A673 (cell line): ENCODE measurements at regions not wholly inside any gene's neighbourhood (a gene's known extent, or its start where the extent isn't known, plus 50 kb on each side); places are given as distances from the start of the nearest gene placed in this dataset.

Experiments
- BruUV-seq: library from RNA; stranded (reverse); fragments of 400-500 nt; replicated peaks from 2 replicates; lab custom pipeline; 2021; lab: Mats Ljungman, UMichigan
- CTCF ChIA-PET: fragments of 300-600 bp; sonication (Branson Sonifier 250); formaldehyde crosslinking; loops from one replicate; lab custom pipeline; 2022; ENCODE audit warnings: antibody characterized with exemption; lab: Charles Lee
- POLR2A ChIA-PET: fragments of 300-600 bp; sonication (Branson Sonifier 250); formaldehyde crosslinking; loops from one replicate; lab custom pipeline; 2022; ENCODE audit warnings: antibody characterized with exemption; ENCODE audit not compliant: low non-redundant PET; lab: Charles Lee
- DNase-seq: peaks from one replicate; pipeline ENCODE4 v3.0.0-alpha.2; 2015; ENCODE audit warnings: low spot score
- H3K27ac ChIP-seq: fragments of 200-600 bp; sonication (generic); 2 replicates; pipeline ENCODE4 v1.5.1; 2016; ENCODE audit warnings: mixed run types, low read depth, mild to moderate bottlenecking, mixed read lengths, antibody characterized with exemption, low read length; ENCODE audit not compliant: poor library complexity, severe bottlenecking
- H3K27me3 ChIP-seq: fragments of 200-600 bp; sonication (generic); replicated peaks from 2 replicates; pipeline ENCODE4 v1.6.1; 2017; ENCODE audit warnings: mixed run types, low read depth, mild to moderate bottlenecking, mixed read lengths, antibody characterized with exemption, low read length; ENCODE audit not compliant: insufficient read depth, poor library complexity
- H3K36me3 ChIP-seq: fragments of 200-600 bp; sonication (generic); 2 replicates; pipeline ENCODE4 v1.6.1; 2016; ENCODE audit warnings: mixed run types, mild to moderate bottlenecking, mixed read lengths, antibody characterized with exemption, low read length; ENCODE audit not compliant: insufficient read depth, poor library complexity, severe bottlenecking
- H3K4me1 ChIP-seq: fragments of 200-600 bp; sonication (generic); 2 replicates; pipeline ENCODE4 v1.6.1; 2017; ENCODE audit warnings: mixed run types, mild to moderate bottlenecking, mixed read lengths, antibody characterized with exemption, low read length; ENCODE audit not compliant: insufficient read depth, poor library complexity, severe bottlenecking
- H3K4me3 ChIP-seq: fragments of 200-600 bp; sonication (generic); 2 replicates; pipeline ENCODE4 v1.5.1; 2016; ENCODE audit warnings: low read depth, mixed run types, mild to moderate bottlenecking, mixed read lengths, low read length; ENCODE audit not compliant: poor library complexity, severe bottlenecking
- H3K9me3 ChIP-seq: fragments of 200-600 bp; sonication (generic); 2 replicates; pipeline ENCODE4 v1.6.1; 2016; ENCODE audit warnings: mixed run types, low read depth, mild to moderate bottlenecking, mixed read lengths, antibody characterized with exemption, low read length; ENCODE audit not compliant: poor library complexity, severe bottlenecking
- EZH2 ChIP-seq: fragments of 200-600 bp; sonication (generic); IDR thresholded peaks from 2 replicates; pipeline ENCODE4 v1.6.1; 2017; ENCODE audit warnings: borderline replicate concordance, low read depth, mild to moderate bottlenecking, mixed read lengths, antibody characterized with exemption, low read length; ENCODE audit not compliant: poor library complexity, severe bottlenecking
- intact Hi-C: fragments of 100-400 bp; cut with micrococcal nuclease; formaldehyde crosslinking; loops from one replicate; pipeline ENCODE4 v1.10.0; 2022; ENCODE audit not compliant: unreplicated experiment
- TF ChIP-seq, protein P1 (sequence below): fragments of 300-800, 200-600 bp; sonication (generic); conservative IDR thresholded peaks from 2 replicates; pipeline ENCODE4 v1.5.1; 2017; ENCODE audit warnings: low read depth, mild to moderate bottlenecking, antibody characterized with exemption, low read length, moderate library complexity, mixed read lengths

DNA sequence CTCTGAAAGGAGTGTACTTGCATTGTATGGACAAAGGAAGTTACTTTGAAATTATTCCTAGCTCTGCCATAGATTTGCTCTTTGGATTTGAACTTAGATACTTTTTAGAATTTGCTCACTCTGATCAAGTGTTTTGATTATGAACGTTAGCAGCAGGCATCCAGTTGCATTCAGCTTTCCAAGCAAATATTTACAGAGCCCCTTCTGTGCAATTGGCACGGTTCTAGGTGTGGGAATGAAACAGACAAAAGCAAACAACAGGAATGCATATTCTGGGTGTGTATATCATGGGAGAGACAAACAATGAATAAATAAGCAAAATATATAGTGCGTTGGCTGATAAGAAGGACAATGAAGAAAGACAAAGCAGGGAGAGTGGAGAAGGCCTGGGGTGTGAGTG lies 125.5 kb upstream of the ADAMTS9 start:
- CTCF ChIA-PET, result no interaction called here
- Histone ChIP-seq H3K4me3 (no peak overlapping the region), H3K9me3 (no peaks in the 10 kb centered on the region), H3K4me1 (peaks cover 11% of the 10 kb centered on the region), H3K36me3 (no peaks in the 10 kb centered on the region), H3K27me3 (no peaks in the 10 kb centered on the region), H3K27ac (no peak overlapping the region)
- POLR2A ChIA-PET, result no interaction called here
- BruUV-seq, result no TSS peak
- TF ChIP-seq EZH2, result no peak
- DNase-seq, result no peak
- intact Hi-C loops, result no loop called here

DNA sequence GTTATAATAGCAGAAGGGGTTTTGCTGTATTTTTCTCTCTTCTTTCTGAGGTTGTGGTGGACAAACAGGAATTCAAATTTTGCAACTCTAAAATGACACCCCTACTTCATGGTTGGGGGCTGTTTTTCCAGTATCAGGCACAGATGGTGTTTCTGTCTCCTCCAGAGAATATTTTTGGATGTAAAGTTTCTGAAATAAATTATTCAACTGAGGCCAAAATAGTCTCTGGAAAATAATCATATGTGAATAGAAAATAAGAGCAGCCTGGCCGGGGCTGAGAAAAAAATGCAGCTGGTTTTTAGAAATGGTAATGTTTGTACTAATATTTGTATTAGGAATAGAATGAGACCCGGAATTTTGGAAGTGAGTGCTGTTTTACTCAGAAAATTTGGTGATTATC lies 121.3 kb upstream of the ADAMTS9 start:
- Histone ChIP-seq H3K4me1 (no peaks in the 10 kb centered on the region), H3K27me3 (no peaks in the 10 kb centered on the region), H3K27ac (no peak overlapping the region), H3K9me3 (no peaks in the 10 kb centered on the region), H3K36me3 (no peaks in the 10 kb centered on the region), H3K4me3 (no peak overlapping the region)
- TF ChIP-seq EZH2, result no peak
- TF ChIP-seq, protein P1, sequence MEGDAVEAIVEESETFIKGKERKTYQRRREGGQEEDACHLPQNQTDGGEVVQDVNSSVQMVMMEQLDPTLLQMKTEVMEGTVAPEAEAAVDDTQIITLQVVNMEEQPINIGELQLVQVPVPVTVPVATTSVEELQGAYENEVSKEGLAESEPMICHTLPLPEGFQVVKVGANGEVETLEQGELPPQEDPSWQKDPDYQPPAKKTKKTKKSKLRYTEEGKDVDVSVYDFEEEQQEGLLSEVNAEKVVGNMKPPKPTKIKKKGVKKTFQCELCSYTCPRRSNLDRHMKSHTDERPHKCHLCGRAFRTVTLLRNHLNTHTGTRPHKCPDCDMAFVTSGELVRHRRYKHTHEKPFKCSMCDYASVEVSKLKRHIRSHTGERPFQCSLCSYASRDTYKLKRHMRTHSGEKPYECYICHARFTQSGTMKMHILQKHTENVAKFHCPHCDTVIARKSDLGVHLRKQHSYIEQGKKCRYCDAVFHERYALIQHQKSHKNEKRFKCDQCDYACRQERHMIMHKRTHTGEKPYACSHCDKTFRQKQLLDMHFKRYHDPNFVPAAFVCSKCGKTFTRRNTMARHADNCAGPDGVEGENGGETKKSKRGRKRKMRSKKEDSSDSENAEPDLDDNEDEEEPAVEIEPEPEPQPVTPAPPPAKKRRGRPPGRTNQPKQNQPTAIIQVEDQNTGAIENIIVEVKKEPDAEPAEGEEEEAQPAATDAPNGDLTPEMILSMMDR, result no peak
- no peak for DNase-seq
- no TSS peak for BruUV-seq
- ChIA-PET CTCF (no interaction called here), POLR2A (no interaction called here)
- intact Hi-C loops, result no loop called here

DNA sequence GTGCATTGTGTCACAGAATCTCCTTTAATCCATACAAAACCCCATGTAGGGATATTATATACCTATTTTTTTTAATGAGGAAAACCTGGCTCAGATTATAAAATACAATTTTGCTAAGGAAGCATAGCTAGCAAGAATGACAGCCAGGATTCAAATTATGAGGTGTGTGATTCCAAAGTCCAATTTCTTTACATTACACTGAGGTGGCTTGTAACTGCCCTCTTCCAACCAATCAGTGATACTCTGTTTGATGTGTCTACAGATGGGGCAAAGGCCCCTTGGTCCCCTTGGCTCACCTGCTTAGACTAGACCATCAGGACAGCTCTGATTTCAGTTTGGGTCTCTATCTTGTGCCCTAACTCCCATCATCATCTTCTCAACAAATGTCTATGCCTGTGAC lies 120.3 kb upstream of the ADAMTS9 start:
- no peak for DNase-seq
- Histone ChIP-seq H3K36me3 (no peaks in the 10 kb centered on the region), H3K4me3 (no peak overlapping the region), H3K27me3 (no peaks in the 10 kb centered on the region), H3K27ac (no peak overlapping the region), H3K9me3 (no peaks in the 10 kb centered on the region), H3K4me1 (no peaks in the 10 kb centered on the region)
- POLR2A ChIA-PET, result no interaction called here
- CTCF ChIA-PET, result no interaction called here
- intact Hi-C loops, result no loop called here
- TF ChIP-seq, protein P1, result no peak
- TF ChIP-seq EZH2, result no peak
- BruUV-seq, result no TSS peak
